Jurkat, Clone E6-1 (cell line): ENCODE measurements at regions not wholly inside any gene's neighbourhood (a gene's known extent, or its start where the extent isn't known, plus 50 kb on each side); places are given as distances from the start of the nearest gene placed in this dataset.

Experiments used
- DNase-seq: peaks from one replicate; pipeline ENCODE4 v3.0.0-alpha.2; 2011; ENCODE audit warnings: low read depth, low spot score
- H3K4me3 ChIP-seq: 2 replicates; pipeline ENCODE4 v1.5.1; 2011; ENCODE audit warnings: mild to moderate bottlenecking, low read length, control low read depth, moderate library complexity

GRCh38 chr20:16939051-16939450, 190.9 kb downstream of the OTOR start:
- no peak for DNase-seq
- H3K4me3 ChIP-seq: no peak overlapping the region

GRCh38 chr20:16940701-16941100, 192.5 kb downstream of the OTOR start:
- DNase-seq: no peak
- no peak overlapping the region for H3K4me3 ChIP-seq

DNA sequence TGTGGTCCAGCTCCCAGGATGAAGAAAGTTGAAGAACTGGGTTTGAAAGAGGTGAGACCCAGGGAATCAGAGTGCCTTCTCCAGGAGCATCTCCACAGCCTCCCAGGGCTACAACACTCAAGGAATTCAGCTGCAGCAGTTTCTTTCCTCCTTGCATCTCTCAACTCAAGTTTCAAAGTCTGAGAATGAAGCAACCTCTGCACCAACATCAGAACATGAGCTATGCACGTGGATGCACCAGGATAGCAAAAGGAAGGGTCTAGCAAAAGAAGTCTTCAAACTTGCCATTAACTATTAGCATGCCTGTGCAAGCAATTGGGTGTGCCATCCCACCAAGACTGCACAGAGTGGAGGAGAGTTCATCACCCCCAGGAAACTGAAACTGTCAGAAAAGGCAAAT, 193.9 kb downstream of the OTOR start:
- H3K4me3 ChIP-seq: no peak overlapping the region
- no peak for DNase-seq

GRCh38 chr20:16942756-16943155, 194.6 kb downstream of the OTOR start:
- no peak overlapping the region for H3K4me3 ChIP-seq
- no peak for DNase-seq

GRCh38 chr20:16944745-16945144, 196.6 kb downstream of the OTOR start:
- DNase-seq: no peak
- H3K4me3 ChIP-seq: no peak overlapping the region

DNA sequence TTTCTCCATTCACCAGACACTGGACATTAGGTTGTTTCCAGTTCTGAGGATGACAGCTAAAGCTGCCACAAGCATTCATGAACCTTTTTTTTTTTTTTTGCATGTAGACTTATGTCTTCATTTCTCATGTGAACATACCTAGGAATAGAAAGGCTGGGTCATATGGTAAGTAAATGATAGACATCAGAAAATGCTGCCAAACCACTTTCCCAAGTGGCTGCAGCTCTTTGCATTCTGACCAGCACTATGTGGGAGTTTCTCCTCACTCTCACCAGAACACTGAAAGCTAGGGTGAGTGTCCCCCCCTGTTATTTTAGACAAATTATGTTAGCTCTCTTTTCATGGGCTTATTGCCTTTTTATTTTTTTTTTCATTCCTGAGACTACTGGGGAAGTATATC, 197.5 kb downstream of the OTOR start:
- no peak for DNase-seq
- no peak overlapping the region for H3K4me3 ChIP-seq

DNA sequence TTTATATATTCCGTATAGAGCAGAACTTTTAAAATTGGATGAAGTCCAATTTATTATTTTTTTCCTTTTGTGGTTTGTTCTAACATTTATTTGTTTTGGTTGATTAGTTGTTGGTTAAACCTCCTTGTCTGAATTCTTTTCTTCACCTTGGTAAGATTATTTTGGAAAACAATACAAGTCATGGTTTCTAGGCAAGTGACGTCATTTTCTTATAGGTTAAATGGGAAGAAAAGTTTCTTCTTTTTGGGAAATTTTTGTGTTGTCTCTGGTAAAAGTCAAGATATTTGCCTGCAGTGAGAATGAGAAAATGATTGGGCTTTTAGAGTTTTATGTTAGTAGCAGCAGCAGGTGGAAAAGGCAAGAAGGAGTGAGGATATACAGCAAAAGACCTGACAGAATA, 197.9 kb downstream of the OTOR start:
- no peak overlapping the region for H3K4me3 ChIP-seq
- DNase-seq: no peak

GRCh38 chr20:16947479-16947878, 199.3 kb downstream of the OTOR start:
- no peak for DNase-seq
- no peak overlapping the region for H3K4me3 ChIP-seq

DNA sequence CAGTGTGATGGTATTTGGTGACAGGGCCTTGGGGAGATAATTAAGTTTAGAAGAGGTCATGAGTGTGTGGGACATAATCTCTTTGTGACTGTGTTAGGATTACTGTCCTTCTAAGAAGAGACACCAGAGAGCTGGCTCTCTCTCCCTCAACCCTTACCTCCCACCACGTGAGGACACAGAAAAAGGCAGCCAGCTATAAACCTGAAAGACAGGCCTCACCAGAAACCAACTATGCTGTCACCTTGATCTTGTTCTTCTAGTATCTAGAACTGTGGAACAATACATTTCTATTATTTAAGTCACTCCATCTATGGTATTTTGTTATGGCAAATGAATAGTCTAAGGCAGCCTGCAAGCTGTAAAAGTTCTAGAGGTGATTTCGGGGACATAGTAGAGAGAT, 203.7 kb downstream of the OTOR start:
- DNase-seq: no peak
- H3K4me3 ChIP-seq: no peak overlapping the region

DNA sequence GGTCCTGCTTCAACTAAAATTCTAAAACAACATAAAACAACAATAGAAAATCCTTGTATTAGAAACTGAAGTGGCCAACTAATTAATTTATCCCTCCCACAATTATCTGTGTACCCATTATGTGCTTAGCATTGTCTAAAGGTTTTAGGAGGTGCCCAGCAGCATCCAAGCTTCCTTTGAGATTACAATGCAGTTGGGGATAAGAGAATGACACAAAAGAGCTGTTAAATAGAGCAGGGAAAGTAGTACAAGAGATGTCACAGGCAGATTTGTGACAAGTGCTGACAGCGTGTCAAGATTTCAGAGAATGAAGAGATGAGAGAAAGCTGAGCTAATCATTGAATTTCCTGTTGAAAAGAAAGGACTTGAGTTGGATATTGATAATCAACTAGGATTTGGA, 204.8 kb downstream of the OTOR start:
- no peak for DNase-seq
- no peak overlapping the region for H3K4me3 ChIP-seq

- no peak for DNase-seq
- H3K4me3 ChIP-seq: no peak overlapping the region
Observed at GRCh38 chr20:16953858-16954257, 205.7 kb downstream of the OTOR start.

- no peak for DNase-seq
- H3K4me3 ChIP-seq: no peak overlapping the region
Observed at GRCh38 chr20:16955462-16955861, 207.3 kb downstream of the OTOR start.

DNA sequence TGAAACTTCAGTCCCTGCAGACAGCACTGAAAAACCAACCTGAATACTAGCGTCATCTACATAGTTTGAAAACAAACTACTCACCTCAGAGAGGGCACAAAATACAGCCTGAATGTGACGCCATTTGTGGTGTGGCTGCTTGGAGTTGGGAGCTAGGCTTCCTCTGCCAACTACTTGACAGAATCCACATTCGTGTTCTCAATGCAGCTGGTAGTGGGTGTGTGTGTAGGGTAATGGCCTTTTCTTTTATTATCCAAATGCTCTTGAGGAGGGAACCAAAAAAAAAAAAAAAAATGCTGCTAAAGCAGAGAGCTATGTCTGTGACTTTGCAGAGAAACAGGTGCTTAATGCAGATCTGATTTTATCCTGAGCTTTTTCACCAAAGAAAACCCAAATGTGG, 207.8 kb downstream of the OTOR start:
- H3K4me3 ChIP-seq: no peak overlapping the region
- no peak for DNase-seq

GRCh38 chr20:16965401-16965800, 217.2 kb downstream of the OTOR start:
- no peak for DNase-seq
- H3K4me3 ChIP-seq: no peak overlapping the region

DNA sequence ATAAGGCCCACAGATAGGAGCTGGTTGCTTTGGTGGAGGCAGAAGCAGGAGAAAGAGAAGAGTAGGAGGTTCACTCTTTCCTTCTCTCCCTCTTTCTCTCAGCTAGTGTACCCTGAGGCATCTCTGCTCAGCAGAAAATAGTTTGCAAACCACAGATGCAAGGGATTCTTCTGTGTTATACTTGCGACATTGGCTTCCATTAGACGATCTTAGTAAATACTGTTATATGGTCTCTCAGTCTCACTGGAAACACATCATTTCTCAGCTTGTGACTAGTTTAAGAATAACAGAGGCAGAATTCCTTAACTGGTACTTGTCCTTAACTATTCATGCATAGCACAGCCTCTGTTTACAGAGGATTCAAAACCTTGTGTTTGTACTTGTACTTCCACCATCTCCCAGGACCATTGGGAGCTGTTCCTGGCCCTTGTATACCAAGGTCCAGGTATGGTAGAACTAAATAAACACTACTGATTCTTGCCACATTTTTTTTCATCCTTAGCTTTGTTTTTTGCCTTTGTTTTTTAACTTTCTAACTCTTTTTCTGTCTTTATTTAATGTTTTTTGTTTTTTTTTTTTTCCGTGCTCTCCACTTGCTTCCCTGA, 218.2 kb downstream of the OTOR start:
- H3K4me3 ChIP-seq: no peak overlapping the region
- no peak for DNase-seq

DNA sequence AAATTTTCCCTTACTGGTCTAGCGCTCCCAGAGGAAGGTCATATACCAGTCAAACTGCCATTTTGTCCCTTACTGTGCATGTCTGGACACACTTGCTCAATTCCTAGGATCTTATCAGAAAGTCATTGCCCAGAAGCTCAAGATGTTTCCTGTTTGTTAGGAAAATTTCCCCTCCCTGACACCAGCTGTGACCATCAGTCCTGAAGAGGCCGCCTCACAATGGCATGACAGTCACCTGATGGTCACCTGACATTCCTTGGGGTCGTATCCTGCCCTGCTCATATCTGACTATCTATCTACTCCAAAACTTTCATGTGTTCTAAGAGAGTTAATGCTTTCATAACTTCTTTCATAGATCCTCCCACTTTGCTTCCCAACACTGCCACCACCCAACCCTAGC, 219.9 kb downstream of the OTOR start:
- no peak for DNase-seq

DNA sequence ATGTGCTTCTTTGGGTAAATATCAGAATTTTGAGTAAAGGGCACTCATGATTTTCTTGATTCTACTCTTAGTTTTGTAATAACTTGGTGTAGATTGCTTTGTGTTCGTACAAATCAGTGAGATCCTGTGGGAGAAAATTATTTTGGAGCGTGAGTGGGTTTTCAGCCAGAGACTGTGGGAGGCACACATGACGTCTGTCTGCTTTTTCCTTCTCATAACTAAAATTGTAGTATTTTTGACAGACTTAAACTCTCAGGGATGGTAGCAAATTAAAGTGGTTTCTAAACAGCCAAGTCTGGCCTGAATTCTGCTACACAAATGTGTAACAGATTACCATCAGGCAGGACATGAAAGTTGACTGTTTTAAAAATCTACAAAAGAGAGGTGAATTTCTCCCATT, 222.6 kb downstream of the OTOR start:
- H3K4me3 ChIP-seq: no peak overlapping the region
- no peak for DNase-seq

More for the DNA sequence above, 219.9 kb downstream of the OTOR start:
- H3K4me3 ChIP-seq: no peak overlapping the region

DNA sequence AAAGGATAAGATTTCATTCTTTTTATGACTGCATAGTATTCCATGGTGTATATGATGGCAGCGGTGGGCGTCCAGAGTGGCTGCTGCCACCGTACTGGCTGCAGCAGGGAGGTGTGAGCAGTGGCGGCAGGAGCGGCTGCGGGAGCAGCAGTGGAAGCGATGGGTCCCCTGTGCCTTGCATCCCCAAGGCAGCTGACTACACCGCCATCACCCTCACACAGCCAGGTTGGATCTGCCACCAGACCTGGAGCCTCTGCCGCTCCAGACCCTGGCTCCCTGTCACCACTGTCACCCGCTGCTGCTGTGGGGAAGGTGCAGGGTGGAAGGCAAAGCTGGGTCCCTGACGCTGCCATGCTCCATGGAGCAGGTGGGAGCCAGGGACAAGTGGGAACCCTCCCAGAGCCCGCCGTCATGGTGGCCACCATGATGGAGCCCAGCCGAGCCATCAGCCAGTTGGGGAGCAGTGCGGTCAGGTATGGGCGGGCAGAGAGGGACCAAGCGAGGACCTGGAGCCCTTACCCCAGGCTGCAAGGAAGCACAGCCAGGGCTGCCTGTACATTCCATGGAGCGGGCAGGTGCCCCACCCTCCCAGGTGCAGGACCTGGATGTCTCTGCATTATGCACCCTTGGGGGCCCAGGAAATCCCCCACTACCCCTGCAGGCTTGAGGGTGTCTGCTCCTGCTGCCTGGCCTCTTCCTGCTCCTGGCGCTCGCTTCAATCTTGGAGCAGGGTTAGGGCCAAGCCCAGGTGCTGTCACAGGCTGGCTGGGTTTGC, 226.1 kb downstream of the OTOR start:
- no peak overlapping the region for H3K4me3 ChIP-seq
- DNase-seq: no peak

DNA sequence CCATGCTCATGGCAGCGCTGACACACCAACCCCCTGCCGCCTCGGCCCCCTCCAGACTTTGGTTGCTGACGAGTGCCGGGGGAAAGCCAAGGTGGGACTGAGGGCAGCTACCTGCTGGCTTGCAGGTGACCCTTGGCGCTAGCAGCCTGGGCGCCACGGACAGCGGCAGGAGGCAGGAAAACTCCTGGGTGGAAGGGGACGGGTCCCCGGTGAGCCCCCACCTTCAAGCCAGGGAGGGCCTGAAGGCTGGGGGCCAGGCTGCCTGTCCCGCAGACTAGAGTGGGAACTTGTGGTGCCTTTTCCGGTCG, 226.7 kb downstream of the OTOR start:
- H3K4me3 ChIP-seq: no peak overlapping the region
- no peak for DNase-seq

DNA sequence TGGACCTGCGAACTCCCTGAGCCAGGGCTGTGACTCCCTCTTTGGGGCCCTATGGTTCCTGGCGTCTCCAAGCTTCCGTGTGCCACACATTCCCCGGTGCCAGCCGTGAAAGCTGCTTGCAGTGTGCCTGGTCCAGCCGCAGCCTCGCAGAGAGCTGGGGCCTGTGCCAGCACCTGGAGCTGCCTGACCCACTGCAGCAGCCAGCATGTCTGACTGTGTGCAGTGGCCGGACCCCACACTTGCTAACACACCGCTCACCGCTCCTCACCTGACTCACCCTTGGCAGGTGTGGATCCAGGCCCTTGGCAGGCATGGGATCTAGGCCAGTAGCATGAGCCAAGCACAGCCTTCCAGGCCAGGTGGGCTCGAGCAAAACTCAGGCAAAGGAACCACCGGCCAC, 227.5 kb downstream of the OTOR start:
- H3K4me3 ChIP-seq: no peak overlapping the region
- DNase-seq: no peak

DNA sequence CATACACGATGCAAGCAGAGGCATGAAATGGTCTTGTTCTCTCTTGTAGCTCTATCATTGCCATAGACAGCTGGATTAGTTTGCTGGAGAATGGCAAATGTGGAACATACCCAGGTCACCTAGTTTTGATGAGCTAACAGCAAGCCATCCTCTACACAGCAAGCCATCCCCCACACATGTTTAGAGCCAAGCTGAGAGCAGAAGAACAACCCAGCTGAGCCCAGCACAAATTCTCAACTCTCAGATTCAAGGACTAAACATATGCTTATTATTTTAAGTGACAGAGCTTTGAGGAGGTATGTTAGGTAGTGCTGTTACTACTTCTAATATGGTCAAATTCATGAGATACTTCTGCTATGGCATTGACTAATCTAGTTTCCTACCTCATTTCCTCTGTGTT, 230.3 kb downstream of the OTOR start:
- no peak for DNase-seq
- no peak overlapping the region for H3K4me3 ChIP-seq
